Psoas muscle (tissue), 7 donors: ENCODE measurements at regions not wholly inside any gene's neighbourhood (a gene's known extent, or its start where the extent isn't known, plus 50 kb on each side); places are given as distances from the start of the nearest gene placed in this dataset.

Experiments used
- ATAC-seq, 4 donors: fragments of 200-7000 bp; cut with Tn5 transposase; one replicate each; pipeline ENCODE4 v1.9.1; 2020; ENCODE audit warnings: moderate library complexity in 3 of 4, mild to moderate bottlenecking in 2 of 4
- DNase-seq, 2 donors: peaks; one replicate each; pipeline ENCODE4 v3.0.0-alpha.2; 2020
- H3K27ac ChIP-seq: fragments of 200-600 bp; one replicate; pipeline ENCODE4 v1.8.0; 2022
- H3K27me3 ChIP-seq, 3 donors: fragments of 200-600 bp in 1 of 3; one replicate each; pipeline versions ENCODE4 v1.6.1 to v1.8.0; 2013 to 2022; ENCODE audit warnings: low read length in 2 of 3, mild to moderate bottlenecking in 2 of 3, moderate library complexity in 1 of 3; ENCODE audit not compliant: insufficient read depth in 3 of 3
- H3K36me3 ChIP-seq, 2 donors: fragments of 200-600 bp in 1 of 2; one replicate each; pipeline versions ENCODE4 v1.6.1 to v1.8.0; 2013 to 2022; ENCODE audit warnings: low read depth in 1 of 2, mild to moderate bottlenecking in 1 of 2, moderate library complexity in 1 of 2; ENCODE audit not compliant: insufficient read depth in 1 of 2
- H3K4me1 ChIP-seq: fragments of 200-600 bp; one replicate; pipeline ENCODE4 v1.8.0; 2022
- H3K4me3 ChIP-seq: fragments of 200-600 bp; one replicate; pipeline ENCODE4 v1.8.0; 2022; ENCODE audit warnings: mild to moderate bottlenecking
- H3K9me3 ChIP-seq: fragments of 200-600 bp; one replicate; pipeline ENCODE4 v1.8.0; 2022
- WGBS, 3 donors: extraction: QIAGEN DNeasy Blood & Tissue Kit; methylation state at CpG; one replicate each; pipeline versions ENCODE4 v1.1.6 to v1.1.7; 2013; 5-methylcytosine and 5-hydroxymethylcytosine counted together
- intact Hi-C, 2 donors: fragments of 100-400 bp; cut with DNase I; formaldehyde crosslinking; loops; one replicate each; pipeline versions ENCODE4 v1.11.0 to v1.14.2; 2022
- TF ChIP-seq, protein P1 (sequence below): fragments of 200-600 bp; IDR thresholded peaks from one replicate; pipeline ENCODE4 v1.8.0; 2022; ENCODE audit warnings: antibody characterized with exemption
- donor health status: healthy with polysubstance abuse.
- donor health status: DM: no; HTN: no; CAD: no; lungs with moderate emphysema.
- donor health status: Bipolar disorder and iron deficiency.
- donor health status: healthy.
- donor health status: DM: yes; HTN: yes; CAD: no.
- donor health status: DM: no; HTN: no; CAD: no.
- donor health status: DM: yes; HTN: yes; CAD: no.

- Histone ChIP-seq H3K27me3 (no peaks in the 10 kb centered on the region), H3K36me3 (no peaks in the 10 kb centered on the region), H3K27ac (no peak overlapping the region), H3K9me3 (no peaks in the 10 kb centered on the region), H3K4me3 (no peak overlapping the region), H3K4me1 (no peaks in the 10 kb centered on the region)
- 72 to 78% (median 77%) methylated on average over 2 of the region's 2 CpGs for WGBS, 3 donors
- DNase-seq (no peak), ATAC-seq (no peak)
- TF ChIP-seq, protein P1, sequence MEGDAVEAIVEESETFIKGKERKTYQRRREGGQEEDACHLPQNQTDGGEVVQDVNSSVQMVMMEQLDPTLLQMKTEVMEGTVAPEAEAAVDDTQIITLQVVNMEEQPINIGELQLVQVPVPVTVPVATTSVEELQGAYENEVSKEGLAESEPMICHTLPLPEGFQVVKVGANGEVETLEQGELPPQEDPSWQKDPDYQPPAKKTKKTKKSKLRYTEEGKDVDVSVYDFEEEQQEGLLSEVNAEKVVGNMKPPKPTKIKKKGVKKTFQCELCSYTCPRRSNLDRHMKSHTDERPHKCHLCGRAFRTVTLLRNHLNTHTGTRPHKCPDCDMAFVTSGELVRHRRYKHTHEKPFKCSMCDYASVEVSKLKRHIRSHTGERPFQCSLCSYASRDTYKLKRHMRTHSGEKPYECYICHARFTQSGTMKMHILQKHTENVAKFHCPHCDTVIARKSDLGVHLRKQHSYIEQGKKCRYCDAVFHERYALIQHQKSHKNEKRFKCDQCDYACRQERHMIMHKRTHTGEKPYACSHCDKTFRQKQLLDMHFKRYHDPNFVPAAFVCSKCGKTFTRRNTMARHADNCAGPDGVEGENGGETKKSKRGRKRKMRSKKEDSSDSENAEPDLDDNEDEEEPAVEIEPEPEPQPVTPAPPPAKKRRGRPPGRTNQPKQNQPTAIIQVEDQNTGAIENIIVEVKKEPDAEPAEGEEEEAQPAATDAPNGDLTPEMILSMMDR = no peak
- intact Hi-C loops = no loop called here
These were observed 414.9 kb downstream of the ETNK1 start for GRCh38 chr12:23039834-23040233.

GRCh38 chr12:23041774-23042173 is 416.8 kb downstream of the ETNK1 start:
- intact Hi-C loops = no loop called here
- 88 to 96% (median 92%) methylated on average over 2 of the region's 2 CpGs for WGBS, 3 donors
- no peaks in the 10 kb centered on the region for H3K9me3 ChIP-seq
- no peak for ATAC-seq
- H3K4me3 ChIP-seq = no peak overlapping the region
- no peaks in the 10 kb centered on the region for H3K27me3 ChIP-seq
- H3K36me3 ChIP-seq = no peaks in the 10 kb centered on the region
- TF ChIP-seq, protein P1 = no peak
- no peak overlapping the region for H3K27ac ChIP-seq
- H3K4me1 ChIP-seq = no peaks in the 10 kb centered on the region
- no peak for DNase-seq

- ATAC-seq (no peak), DNase-seq (no peak)
- Histone ChIP-seq H3K27ac (no peak overlapping the region), H3K9me3 (no peaks in the 10 kb centered on the region), H3K27me3 (no peaks in the 10 kb centered on the region), H3K4me3 (no peak overlapping the region), H3K36me3 (no peaks in the 10 kb centered on the region), H3K4me1 (no peaks in the 10 kb centered on the region)
- WGBS, 3 donors = 83 to 100% (median 93%) methylated on average over 1 of the region's 1 CpG
- intact Hi-C loops = no loop called here
- TF ChIP-seq, protein P1 = no peak
These were observed 418.7 kb downstream of the ETNK1 start for GRCh38 chr12:23043646-23044045.

DNA sequence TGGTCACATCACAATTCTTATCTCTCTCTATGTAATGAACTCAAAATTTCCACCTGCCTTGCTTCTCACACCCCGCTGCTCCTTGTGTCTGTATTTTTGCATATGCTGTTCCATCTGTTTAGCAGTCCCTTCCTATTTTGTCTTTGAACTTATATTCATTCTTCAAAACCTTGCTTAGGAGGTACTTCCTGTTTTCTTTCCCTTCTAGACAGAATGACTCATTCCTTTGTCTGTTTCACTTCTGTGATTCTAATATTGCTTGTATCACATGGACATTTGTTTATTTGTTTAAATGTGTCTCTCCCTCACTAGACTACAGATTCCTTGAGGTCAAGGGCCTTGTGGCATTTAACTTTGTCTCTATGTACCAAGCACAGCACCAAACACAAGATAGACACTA is 424.2 kb downstream of the ETNK1 start:
- WGBS, 3 donors = 76 to 96% (median 82%) methylated on average over 1 of the region's 1 CpG
- intact Hi-C loops = no loop called here
- no peak for DNase-seq

DNA sequence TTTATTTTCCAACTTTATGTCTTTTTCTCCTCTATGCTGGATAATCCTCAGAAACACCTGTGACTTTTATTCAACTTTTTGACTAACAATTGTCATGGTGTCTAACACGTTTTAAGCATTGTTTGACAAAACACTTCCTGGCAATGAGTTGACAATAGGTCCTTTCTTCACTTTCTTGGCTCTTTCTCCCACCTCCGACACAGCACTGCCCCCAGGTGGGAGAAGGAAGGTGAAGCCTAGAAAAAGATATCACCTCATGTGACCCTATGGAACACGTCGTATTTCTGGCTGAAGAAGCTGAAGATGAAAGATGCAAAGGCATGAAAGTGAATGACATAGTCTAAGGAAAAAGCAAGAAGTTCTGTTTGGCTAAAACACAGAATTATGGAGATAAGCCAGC is 430.0 kb downstream of the ETNK1 start:
- WGBS, 3 donors = 10 to 19% (median 15%) methylated on average over 4 of the region's 4 CpGs
- intact Hi-C loops = no loop called here
- no peak overlapping the region for H3K4me3 ChIP-seq

More for the DNA sequence above, 424.2 kb downstream of the ETNK1 start:
- Histone ChIP-seq H3K27ac (no peak overlapping the region), H3K4me1 (no peaks in the 10 kb centered on the region), H3K9me3 (no peaks in the 10 kb centered on the region), H3K36me3 (no peaks in the 10 kb centered on the region), H3K27me3 (no peaks in the 10 kb centered on the region), H3K4me3 (no peak overlapping the region)
- TF ChIP-seq, protein P1 = no peak
- no peak for ATAC-seq

More for the DNA sequence above, 430.0 kb downstream of the ETNK1 start:
- Histone ChIP-seq H3K27me3 (no peaks in the 10 kb centered on the region), H3K36me3 (no peaks in the 10 kb centered on the region), H3K4me1 (no peaks in the 10 kb centered on the region), H3K27ac (no peak overlapping the region), H3K9me3 (no peaks in the 10 kb centered on the region)
- ATAC-seq (no peak), DNase-seq (no peak)
- TF ChIP-seq, protein P1 = no peak
